ENCODE measurements at regions not wholly inside any gene's neighbourhood (a gene's known extent, or its start where the extent isn't known, plus 50 kb on each side); places are given as distances from the start of the nearest gene placed in this dataset.
"Not testable (repeated sequence)": the region's sequence is repeated elsewhere in the genome, so short reads cannot be mapped to it uniquely, and the experiment has no call there.

- no peak for TF ChIP-seq EZH2phosphoT487 (IDR thresholded peaks at IDR 0.05; ENCODE audit: low read depth)
- TF ChIP-seq, protein P1, sequence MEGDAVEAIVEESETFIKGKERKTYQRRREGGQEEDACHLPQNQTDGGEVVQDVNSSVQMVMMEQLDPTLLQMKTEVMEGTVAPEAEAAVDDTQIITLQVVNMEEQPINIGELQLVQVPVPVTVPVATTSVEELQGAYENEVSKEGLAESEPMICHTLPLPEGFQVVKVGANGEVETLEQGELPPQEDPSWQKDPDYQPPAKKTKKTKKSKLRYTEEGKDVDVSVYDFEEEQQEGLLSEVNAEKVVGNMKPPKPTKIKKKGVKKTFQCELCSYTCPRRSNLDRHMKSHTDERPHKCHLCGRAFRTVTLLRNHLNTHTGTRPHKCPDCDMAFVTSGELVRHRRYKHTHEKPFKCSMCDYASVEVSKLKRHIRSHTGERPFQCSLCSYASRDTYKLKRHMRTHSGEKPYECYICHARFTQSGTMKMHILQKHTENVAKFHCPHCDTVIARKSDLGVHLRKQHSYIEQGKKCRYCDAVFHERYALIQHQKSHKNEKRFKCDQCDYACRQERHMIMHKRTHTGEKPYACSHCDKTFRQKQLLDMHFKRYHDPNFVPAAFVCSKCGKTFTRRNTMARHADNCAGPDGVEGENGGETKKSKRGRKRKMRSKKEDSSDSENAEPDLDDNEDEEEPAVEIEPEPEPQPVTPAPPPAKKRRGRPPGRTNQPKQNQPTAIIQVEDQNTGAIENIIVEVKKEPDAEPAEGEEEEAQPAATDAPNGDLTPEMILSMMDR (IDR thresholded peaks at IDR 0.05; ENCODE audit: low read depth, low read length) = no peak
- no peaks in the 10 kb centered on the region for H3K27me3 ChIP-seq (ENCODE audit: low read depth, low read length)
Measured at GRCh38 chr6:68182386-68182785, 452.7 kb upstream of the ADGRB3 start.

GRCh38 chr6:68181027-68181426 is 454.1 kb upstream of the ADGRB3 start:
- H3K27ac ChIP-seq (ENCODE audit: low read length); H2AFZ ChIP-seq (ENCODE audit: low read depth, low read length); H3K4me1 ChIP-seq (ENCODE audit: low read length); H3K9ac ChIP-seq (ENCODE audit: low read length); H3K79me2 ChIP-seq (ENCODE audit: low read length); H3K27me3 ChIP-seq (ENCODE audit: low read depth, low read length); H3K36me3 ChIP-seq (replicated peaks; ENCODE audit: low read depth, low read length); H4K20me1 ChIP-seq (ENCODE audit: insufficient read depth, low read length); H3K4me3 ChIP-seq (ENCODE audit: low read length); H3K9me3 ChIP-seq (ENCODE audit: insufficient read depth, low read length); H3K4me2 ChIP-seq (ENCODE audit: low read length): not testable (repeated sequence)

More at GRCh38 chr6:68182386-68182785, 452.7 kb upstream of the ADGRB3 start:
- H4K20me1 ChIP-seq (ENCODE audit: insufficient read depth, low read length) = no peaks in the 10 kb centered on the region
- no peak overlapping the region for H3K9ac ChIP-seq (ENCODE audit: low read length)
- H2AFZ ChIP-seq (ENCODE audit: low read depth, low read length) = no peak overlapping the region
- no peak overlapping the region for H3K27ac ChIP-seq (ENCODE audit: low read length)
- no peak overlapping the region for H3K4me3 ChIP-seq (ENCODE audit: low read length)
- H3K36me3 ChIP-seq (replicated peaks; ENCODE audit: low read depth, low read length) = no peaks in the 10 kb centered on the region
- no peaks in the 10 kb centered on the region for H3K79me2 ChIP-seq (ENCODE audit: low read length)
- H3K9me3 ChIP-seq (ENCODE audit: insufficient read depth, low read length) = no peaks in the 10 kb centered on the region
- H3K4me2 ChIP-seq (ENCODE audit: low read length) = no peak overlapping the region
- H3K4me1 ChIP-seq (ENCODE audit: low read length) = no peaks in the 10 kb centered on the region

GRCh38 chr6:68173616-68174015 is 461.5 kb upstream of the ADGRB3 start:
- Histone ChIP-seq H3K4me3 (ENCODE audit: low read length) (no peak overlapping the region), H3K27ac (ENCODE audit: low read length) (no peak overlapping the region), H3K4me2 (ENCODE audit: low read length) (no peak overlapping the region), H3K9me3 (ENCODE audit: insufficient read depth, low read length) (peaks cover 2% of the 10 kb centered on the region), H3K9ac (ENCODE audit: low read length) (no peak overlapping the region), H3K36me3 (replicated peaks; ENCODE audit: low read depth, low read length) (no peaks in the 10 kb centered on the region), H4K20me1 (ENCODE audit: insufficient read depth, low read length) (no peaks in the 10 kb centered on the region), H2AFZ (ENCODE audit: low read depth, low read length) (no peak overlapping the region), H3K79me2 (ENCODE audit: low read length) (no peaks in the 10 kb centered on the region), H3K4me1 (ENCODE audit: low read length) (no peaks in the 10 kb centered on the region), H3K27me3 (ENCODE audit: low read depth, low read length) (no peaks in the 10 kb centered on the region)
- TF ChIP-seq, protein P1 (IDR thresholded peaks at IDR 0.05; ENCODE audit: low read depth, low read length) = no peak

DNA sequence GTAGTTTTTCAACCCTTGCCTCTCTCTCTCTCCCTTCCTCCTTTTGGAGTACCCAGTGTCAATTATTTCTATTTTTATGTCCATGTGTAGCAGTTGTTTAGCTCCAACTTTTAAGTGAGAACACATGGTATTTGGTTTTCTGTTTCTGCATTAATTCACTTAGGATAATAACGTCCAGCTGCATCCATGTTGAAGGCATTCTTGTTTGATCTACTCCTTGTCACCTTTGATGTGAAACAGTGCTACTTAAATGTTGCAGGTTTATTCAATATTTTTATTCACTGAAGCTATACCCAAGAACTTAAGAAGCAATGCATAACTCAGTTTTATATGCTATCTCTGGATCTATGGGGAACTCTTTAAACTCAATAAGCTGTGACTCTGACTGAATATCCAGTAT is 465.2 kb upstream of the ADGRB3 start:
- Histone ChIP-seq H2AFZ (ENCODE audit: low read depth, low read length) (no peak overlapping the region), H3K36me3 (replicated peaks; ENCODE audit: low read depth, low read length) (no peaks in the 10 kb centered on the region), H3K79me2 (ENCODE audit: low read length) (no peaks in the 10 kb centered on the region), H3K27ac (ENCODE audit: low read length) (no peak overlapping the region), H3K9me3 (ENCODE audit: insufficient read depth, low read length) (peaks cover 2% of the 10 kb centered on the region), H3K4me3 (ENCODE audit: low read length) (no peak overlapping the region), H3K4me2 (ENCODE audit: low read length) (no peak overlapping the region), H3K27me3 (ENCODE audit: low read depth, low read length) (no peaks in the 10 kb centered on the region), H3K9ac (ENCODE audit: low read length) (no peak overlapping the region), H3K4me1 (ENCODE audit: low read length) (no peaks in the 10 kb centered on the region), H4K20me1 (ENCODE audit: insufficient read depth, low read length) (no peaks in the 10 kb centered on the region)
- TF ChIP-seq EZH2phosphoT487 (IDR thresholded peaks at IDR 0.05; ENCODE audit: low read depth) = no peak
- TF ChIP-seq, protein P1 (IDR thresholded peaks at IDR 0.05; ENCODE audit: low read depth, low read length) = no peak

DNA sequence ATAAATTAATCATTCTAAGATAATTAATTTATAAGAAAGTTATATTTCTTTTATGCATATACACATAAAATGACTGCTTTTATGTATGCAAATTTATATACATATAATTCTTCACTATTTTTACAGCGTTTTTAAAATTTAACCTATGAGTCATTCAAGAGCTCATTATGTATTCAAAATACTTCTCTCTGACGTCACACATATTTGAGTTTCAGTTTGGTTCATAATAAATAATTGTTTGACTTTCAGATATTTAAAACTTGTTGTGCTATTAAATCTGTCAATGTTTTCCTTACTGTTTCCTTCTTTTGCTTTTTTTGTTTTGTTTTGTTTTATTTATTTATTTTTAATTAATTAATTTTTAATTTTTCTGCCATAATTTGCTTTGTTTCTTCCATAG is 467.5 kb upstream of the ADGRB3 start:
- Histone ChIP-seq H3K27me3 (ENCODE audit: low read depth, low read length) (no peaks in the 10 kb centered on the region), H4K20me1 (ENCODE audit: insufficient read depth, low read length) (no peaks in the 10 kb centered on the region), H2AFZ (ENCODE audit: low read depth, low read length) (no peak overlapping the region), H3K4me3 (ENCODE audit: low read length) (no peak overlapping the region), H3K27ac (ENCODE audit: low read length) (no peak overlapping the region), H3K36me3 (replicated peaks; ENCODE audit: low read depth, low read length) (no peaks in the 10 kb centered on the region), H3K9me3 (ENCODE audit: insufficient read depth, low read length) (peaks cover 6% of the 10 kb centered on the region), H3K79me2 (ENCODE audit: low read length) (no peaks in the 10 kb centered on the region), H3K4me1 (ENCODE audit: low read length) (no peaks in the 10 kb centered on the region), H3K4me2 (ENCODE audit: low read length) (no peak overlapping the region), H3K9ac (ENCODE audit: low read length) (no peak overlapping the region)
- TF ChIP-seq, protein P1 (IDR thresholded peaks at IDR 0.05; ENCODE audit: low read depth, low read length) = no peak
- no peak for TF ChIP-seq EZH2phosphoT487 (IDR thresholded peaks at IDR 0.05; ENCODE audit: low read depth)

- not testable (repeated sequence) for H3K4me1 ChIP-seq (ENCODE audit: low read length); H2AFZ ChIP-seq (ENCODE audit: low read depth, low read length); H3K9ac ChIP-seq (ENCODE audit: low read length); H3K27ac ChIP-seq (ENCODE audit: low read length); H3K9me3 ChIP-seq (ENCODE audit: insufficient read depth, low read length); H3K4me2 ChIP-seq (ENCODE audit: low read length); H3K36me3 ChIP-seq (replicated peaks; ENCODE audit: low read depth, low read length); H4K20me1 ChIP-seq (ENCODE audit: insufficient read depth, low read length); H3K79me2 ChIP-seq (ENCODE audit: low read length); H3K4me3 ChIP-seq (ENCODE audit: low read length); H3K27me3 ChIP-seq (ENCODE audit: low read depth, low read length)
Measured at GRCh38 chr6:68160812-68161211, 474.3 kb upstream of the ADGRB3 start.
